Left lung (tissue), 4 donors: ENCODE measurements at regions not wholly inside any gene's neighbourhood (a gene's known extent, or its start where the extent isn't known, plus 50 kb on each side); places are given as distances from the start of the nearest gene placed in this dataset.

ENCODE experiments used
- ATAC-seq: fragments of 200-7000 bp; cut with Tn5 transposase; one replicate; pipeline ENCODE4 v1.9.1; 2020; ENCODE audit warnings: moderate library complexity
- DNase-seq, 4 donors: peaks; one replicate each; pipeline ENCODE4 v3.0.0-alpha.2; 2013 to 2020
- H3K27ac ChIP-seq, 2 donors: fragments of 200-600 bp; sonication (generic) in 1 of 2; one replicate each; pipeline versions ENCODE4 v1.5.0 to v1.8.0; 2020 to 2021
- H3K27me3 ChIP-seq, 2 donors: fragments of 200-600 bp; sonication (generic) in 1 of 2; one replicate each; pipeline versions ENCODE4 v1.5.0 to v1.8.0; 2020 to 2021
- H3K36me3 ChIP-seq, 2 donors: fragments of 200-600 bp; sonication (generic) in 1 of 2; one replicate each; pipeline versions ENCODE4 v1.5.0 to v1.8.0; 2020 to 2021
- H3K4me1 ChIP-seq, 2 donors: fragments of 200-600 bp; one replicate each; pipeline ENCODE4 v1.8.0; 2021
- H3K4me3 ChIP-seq, 2 donors: fragments of 200-600 bp; sonication (generic) in 1 of 2; one replicate each; pipeline versions ENCODE4 v1.5.0 to v1.8.0; 2020 to 2021; ENCODE audit warnings: mild to moderate bottlenecking in 1 of 2
- H3K9me3 ChIP-seq, 2 donors: fragments of 200-600 bp; sonication (generic) in 1 of 2; one replicate each; pipeline versions ENCODE4 v1.5.0 to v1.8.0; 2020 to 2021
- CTCF ChIP-seq, 2 donors: fragments of 200-600 bp; sonication (generic) in 1 of 2; IDR thresholded peaks; one replicate each; pipeline versions ENCODE4 v1.5.0 to v1.8.0; 2021; ENCODE audit warnings: antibody characterized with exemption in 2 of 2
- intact Hi-C, 2 donors: fragments of 100-400 bp; cut with DNase I; formaldehyde crosslinking; loops; one replicate each; pipeline versions ENCODE4 v1.11.2 to v1.14.2; 2022
- donor health status: DM: no; HTN: yes; CAD: no.
- donor health status: DM: no; HTN: no; CAD: no.

- no peaks in the 10 kb centered on the region for H3K36me3 ChIP-seq
- H3K27ac ChIP-seq: no peak overlapping the region
- H3K9me3 ChIP-seq: no peaks in the 10 kb centered on the region
- H3K4me3 ChIP-seq: no peak overlapping the region
- ATAC-seq: no peak
- no peaks in the 10 kb centered on the region for H3K27me3 ChIP-seq
- intact Hi-C loops: no loop called here
- H3K4me1 ChIP-seq: no peaks in the 10 kb centered on the region
- DNase-seq: no peak
- TF ChIP-seq CTCF (IDR thresholded peaks at IDR 0.05): no peak
Measured at GRCh38 chr15:31828594-31828993, 201.7 kb upstream of the CHRNA7 start.

DNA sequence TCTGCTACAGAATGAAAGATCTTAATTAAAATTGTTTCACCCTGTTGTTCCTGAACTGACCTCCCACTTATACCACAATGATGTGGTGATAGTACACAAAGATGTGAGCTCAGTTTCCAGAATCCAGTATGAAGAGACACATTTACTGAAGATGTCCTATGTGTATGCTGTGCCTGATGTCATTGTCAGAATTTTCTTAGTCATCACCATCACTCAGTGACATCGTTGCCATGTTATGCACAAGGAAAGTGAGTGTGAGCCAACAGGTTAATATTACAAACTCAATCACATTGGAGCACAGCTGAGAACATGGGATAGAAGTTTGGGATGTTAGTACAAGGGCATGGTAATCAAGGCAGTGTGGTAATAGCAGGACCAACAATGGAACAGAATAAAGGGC, 199.7 kb upstream of the CHRNA7 start:
- Histone ChIP-seq H3K27ac (no peak overlapping the region), H3K4me3 (no peak overlapping the region), H3K27me3 (no peaks in the 10 kb centered on the region), H3K9me3 (no peaks in the 10 kb centered on the region), H3K36me3 (no peaks in the 10 kb centered on the region), H3K4me1 (no peaks in the 10 kb centered on the region)
- intact Hi-C loops: no loop called here
- no peak for DNase-seq
- no peak for TF ChIP-seq CTCF (IDR thresholded peaks at IDR 0.05)
- no peak for ATAC-seq

DNA sequence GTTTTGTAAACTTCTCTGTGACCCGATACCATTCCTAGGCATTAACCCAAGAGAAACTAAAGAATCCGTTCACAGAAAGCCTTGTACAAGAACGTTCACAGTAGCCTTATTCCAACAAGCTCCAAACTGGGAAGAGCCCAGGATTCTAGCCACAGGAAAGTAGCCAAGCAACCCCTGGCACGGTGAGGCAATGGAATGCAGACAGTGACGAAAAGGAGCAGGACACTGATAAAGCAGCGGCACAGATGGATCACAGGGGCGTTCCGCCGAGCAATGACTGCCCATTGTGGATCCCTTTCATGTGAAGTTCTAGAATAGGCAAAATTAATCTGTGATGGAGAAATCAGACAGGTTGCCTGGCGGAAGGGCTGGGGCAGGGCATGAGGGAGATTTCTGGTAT, 198.7 kb upstream of the CHRNA7 start:
- DNase-seq: no peak
- no peak overlapping the region for H3K4me3 ChIP-seq
- no peaks in the 10 kb centered on the region for H3K27me3 ChIP-seq
- H3K27ac ChIP-seq: no peak overlapping the region
- intact Hi-C loops: no loop called here
- no peaks in the 10 kb centered on the region for H3K9me3 ChIP-seq
- no peak for TF ChIP-seq CTCF (IDR thresholded peaks at IDR 0.05)
- no peaks in the 10 kb centered on the region for H3K36me3 ChIP-seq
- no peaks in the 10 kb centered on the region for H3K4me1 ChIP-seq
- no peak for ATAC-seq

DNA sequence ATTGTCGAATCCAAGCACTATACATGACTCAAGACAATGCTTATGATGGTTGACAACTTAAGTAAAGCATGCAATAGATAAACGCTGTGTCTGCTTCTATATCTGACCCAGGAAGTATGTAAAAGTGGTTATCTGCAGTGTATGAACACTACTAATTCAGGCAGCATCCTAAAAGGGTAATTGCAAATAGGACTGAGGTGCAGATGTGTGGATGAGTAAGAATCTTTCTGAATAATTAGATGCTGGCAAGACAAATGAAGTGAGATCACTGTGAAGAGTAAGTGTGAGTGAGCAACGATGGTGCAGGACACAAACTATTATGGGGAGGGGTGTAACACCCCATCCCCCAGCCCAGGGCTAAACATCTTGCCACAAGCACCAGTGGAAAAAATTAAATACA, 195.7 kb upstream of the CHRNA7 start:
- no peaks in the 10 kb centered on the region for H3K4me1 ChIP-seq
- no peak for TF ChIP-seq CTCF (IDR thresholded peaks at IDR 0.05)

GRCh38 chr15:31839388-31839787, 190.9 kb upstream of the CHRNA7 start:
- no peaks in the 10 kb centered on the region for H3K27me3 ChIP-seq
- H3K4me1 ChIP-seq: no peaks in the 10 kb centered on the region

More for the DNA sequence above, 195.7 kb upstream of the CHRNA7 start:
- no peak overlapping the region for H3K4me3 ChIP-seq
- no peak for DNase-seq
- intact Hi-C loops: no loop called here
- no peaks in the 10 kb centered on the region for H3K27me3 ChIP-seq
- H3K27ac ChIP-seq: no peak overlapping the region
- no peaks in the 10 kb centered on the region for H3K9me3 ChIP-seq
- no peak for ATAC-seq
- no peaks in the 10 kb centered on the region for H3K36me3 ChIP-seq

More at GRCh38 chr15:31839388-31839787, 190.9 kb upstream of the CHRNA7 start:
- no peak for ATAC-seq
- no peak for DNase-seq
- TF ChIP-seq CTCF (IDR thresholded peaks at IDR 0.05): no peak
- intact Hi-C loops: no loop called here
- Histone ChIP-seq H3K36me3 (no peaks in the 10 kb centered on the region), H3K4me3 (no peak overlapping the region), H3K27ac (no peak overlapping the region), H3K9me3 (no peaks in the 10 kb centered on the region)
